PC-3 (cell line): ENCODE measurements at regions not wholly inside any gene's neighbourhood (a gene's known extent, or its start where the extent isn't known, plus 50 kb on each side); places are given as distances from the start of the nearest gene placed in this dataset.

Experiments
- ATAC-seq: fragments of 200-7000 bp; cut with Tn5 transposase; 2 replicates; pipeline ENCODE4 v1.9.1; 2020; ENCODE audit warnings: mild to moderate bottlenecking, moderate library complexity
- BruUV-seq: library from RNA; stranded (reverse); fragments of 400-500 nt; replicated peaks from 2 replicates; lab custom pipeline; 2021; lab: Mats Ljungman, UMichigan
- CTCF ChIA-PET: fragments of 300-600 bp; sonication (Branson Sonifier 250); formaldehyde crosslinking; loops from one replicate; lab custom pipeline; 2022; ENCODE audit warnings: antibody characterized with exemption; lab: Charles Lee
- POLR2A ChIA-PET: fragments of 300-600 bp; sonication (Branson Sonifier 250); formaldehyde crosslinking; loops from one replicate; lab custom pipeline; 2022; ENCODE audit warnings: antibody characterized with exemption; ENCODE audit not compliant: unreplicated experiment; lab: Charles Lee
- DNase-seq: peaks from one replicate; pipeline ENCODE4 v3.0.0-alpha.2; 2015
- H2AFZ ChIP-seq: fragments of 300-600 bp; sonication (generic); 2 replicates; pipeline ENCODE4 v1.6.0; 2016; ENCODE audit warnings: antibody characterized with exemption, low read length
- H3F3A ChIP-seq: fragments of 300-600 bp; sonication (generic); one replicate; pipeline ENCODE4 v1.6.0; 2017; ENCODE audit warnings: antibody characterized with exemption, low read length, control low read depth, mild to moderate bottlenecking; ENCODE audit not compliant: unreplicated experiment
- H3K27ac ChIP-seq: fragments of 300-600 bp; sonication (generic); 2 replicates; pipeline ENCODE4 v1.5.1; 2016; ENCODE audit warnings: mild to moderate bottlenecking, low read length
- H3K27me3 ChIP-seq: fragments of 300-600 bp; sonication (generic); 2 replicates; pipeline ENCODE4 v1.6.1; 2016; ENCODE audit warnings: low read length, mixed read lengths
- H3K36me3 ChIP-seq: fragments of 300-600 bp; sonication (generic); 2 replicates; pipeline ENCODE4 v1.6.1; 2016; ENCODE audit warnings: low read depth, mixed run types, low read length, mixed read lengths
- H3K4me1 ChIP-seq: fragments of 300-600 bp; sonication (generic); 2 replicates; pipeline ENCODE4 v1.5.1; 2016; ENCODE audit warnings: low read length; ENCODE audit not compliant: insufficient read depth
- H3K4me2 ChIP-seq: fragments of 300-600 bp; sonication (generic); 2 replicates; pipeline ENCODE4 v1.6.0; 2016; ENCODE audit warnings: low read length
- H3K4me3 ChIP-seq: fragments of 300-600 bp; sonication (generic); 2 replicates; pipeline ENCODE4 v1.5.1; 2016; ENCODE audit warnings: mild to moderate bottlenecking, low read length, mixed read lengths
- H3K79me2 ChIP-seq: fragments of 300-600 bp; sonication (generic); 2 replicates; pipeline ENCODE4 v1.6.1; 2017; ENCODE audit warnings: low read length, mixed read lengths
- H3K9ac ChIP-seq: fragments of 300-600 bp; sonication (generic); 2 replicates; pipeline ENCODE4 v1.6.0; 2016; ENCODE audit warnings: mild to moderate bottlenecking, low read length
- H3K9me2 ChIP-seq: fragments of 300-600 bp; sonication (generic); replicated peaks from 2 replicates; pipeline ENCODE4 v1.6.1; 2016; ENCODE audit warnings: mixed run types, low read length, mixed read lengths
- H3K9me3 ChIP-seq: fragments of 300-600 bp; sonication (generic); 2 replicates; pipeline ENCODE4 v1.6.1; 2016; ENCODE audit warnings: low read length, mixed read lengths
- H4K20me1 ChIP-seq: fragments of 300-600 bp; sonication (generic); 2 replicates; pipeline ENCODE4 v1.6.1; 2016; ENCODE audit warnings: low read length, mixed read lengths
- EZH2 ChIP-seq: fragments of 300-600 bp; sonication (generic); IDR thresholded peaks from one replicate; pipeline ENCODE4 v1.6.1; 2017; ENCODE audit warnings: antibody characterized with exemption, mild to moderate bottlenecking, low read length; ENCODE audit not compliant: unreplicated experiment
- EZH2phosphoT487 ChIP-seq: fragments of 300-600 bp; sonication (generic); IDR thresholded peaks from 2 replicates; pipeline ENCODE4 v1.6.1; 2018; ENCODE audit warnings: mild to moderate bottlenecking, antibody characterized with exemption, low read length, borderline replicate concordance
- intact Hi-C: fragments of 100-400 bp; cut with micrococcal nuclease; formaldehyde crosslinking; loops from 2 replicates; pipeline ENCODE4 v1.9.0; 2023
- TF ChIP-seq, protein P1 (sequence below): fragments of 300-600 bp; sonication (generic); conservative IDR thresholded peaks from 2 replicates; pipeline ENCODE4 v1.5.1; 2017; ENCODE audit warnings: antibody characterized with exemption, low read depth, mild to moderate bottlenecking, low read length

DNA sequence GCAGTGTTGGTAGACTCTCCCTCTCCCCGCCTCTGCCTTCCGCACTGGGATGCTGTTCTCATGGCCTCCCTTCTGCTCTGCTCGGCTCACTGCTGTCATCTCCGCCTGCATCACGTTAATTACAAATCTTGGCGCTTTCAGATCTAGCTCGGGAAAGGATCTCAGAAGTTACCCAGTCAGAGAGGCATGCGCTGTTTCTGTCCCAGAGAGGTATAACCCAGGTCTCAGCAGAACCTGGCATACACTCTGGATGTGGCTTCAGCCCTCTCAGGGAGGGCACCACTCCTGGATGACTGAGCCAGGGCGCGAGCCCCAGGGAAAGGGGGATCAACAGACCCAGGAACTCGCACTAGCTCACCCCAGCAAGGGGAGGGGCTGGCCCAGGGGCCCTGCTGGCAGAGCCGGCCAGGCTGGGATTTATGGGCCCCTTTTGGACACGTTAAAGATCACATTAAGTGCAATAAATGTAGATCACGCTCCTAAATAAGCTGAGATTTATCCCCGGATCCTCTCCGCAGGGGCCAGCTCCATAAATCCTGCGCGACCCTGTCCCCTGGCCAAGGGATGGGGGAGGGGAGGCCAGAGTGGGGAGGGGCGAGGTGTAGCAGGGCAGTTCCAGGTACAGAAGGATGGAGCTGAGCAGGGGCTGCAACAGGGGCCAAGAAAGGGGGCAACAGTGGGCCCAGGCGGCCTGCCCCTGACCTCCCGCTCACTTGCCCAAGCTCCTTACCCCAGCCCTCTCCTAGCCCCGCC lies 101.3 kb upstream of the ZBTB40 start:
- ATAC-seq: no peak
- intact Hi-C loops: no loop called here
- no peaks in the 10 kb centered on the region for H3K36me3 ChIP-seq
- H4K20me1 ChIP-seq: no peaks in the 10 kb centered on the region
- no peaks in the 10 kb centered on the region for H3K9me2 ChIP-seq
- peaks cover 26% of the 10 kb centered on the region for H3K27me3 ChIP-seq
- H3K9ac ChIP-seq: no peak overlapping the region
- TF ChIP-seq, protein P1, sequence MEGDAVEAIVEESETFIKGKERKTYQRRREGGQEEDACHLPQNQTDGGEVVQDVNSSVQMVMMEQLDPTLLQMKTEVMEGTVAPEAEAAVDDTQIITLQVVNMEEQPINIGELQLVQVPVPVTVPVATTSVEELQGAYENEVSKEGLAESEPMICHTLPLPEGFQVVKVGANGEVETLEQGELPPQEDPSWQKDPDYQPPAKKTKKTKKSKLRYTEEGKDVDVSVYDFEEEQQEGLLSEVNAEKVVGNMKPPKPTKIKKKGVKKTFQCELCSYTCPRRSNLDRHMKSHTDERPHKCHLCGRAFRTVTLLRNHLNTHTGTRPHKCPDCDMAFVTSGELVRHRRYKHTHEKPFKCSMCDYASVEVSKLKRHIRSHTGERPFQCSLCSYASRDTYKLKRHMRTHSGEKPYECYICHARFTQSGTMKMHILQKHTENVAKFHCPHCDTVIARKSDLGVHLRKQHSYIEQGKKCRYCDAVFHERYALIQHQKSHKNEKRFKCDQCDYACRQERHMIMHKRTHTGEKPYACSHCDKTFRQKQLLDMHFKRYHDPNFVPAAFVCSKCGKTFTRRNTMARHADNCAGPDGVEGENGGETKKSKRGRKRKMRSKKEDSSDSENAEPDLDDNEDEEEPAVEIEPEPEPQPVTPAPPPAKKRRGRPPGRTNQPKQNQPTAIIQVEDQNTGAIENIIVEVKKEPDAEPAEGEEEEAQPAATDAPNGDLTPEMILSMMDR: no peak
- TF ChIP-seq EZH2phosphoT487: no peak
- no peak for TF ChIP-seq EZH2
- H3K4me2 ChIP-seq: peak overlapping the region; percentile 3; the same call in 1 of the 2 replicates
- ChIA-PET POLR2A (no interaction called here), CTCF (no interaction called here)
- DNase-seq: no peak
- no peaks in the 10 kb centered on the region for H3K79me2 ChIP-seq
- H3K4me3 ChIP-seq: no peak overlapping the region
- H3F3A ChIP-seq: no peaks in the 10 kb centered on the region
- no peaks in the 10 kb centered on the region for H3K9me3 ChIP-seq
- no peak overlapping the region for H2AFZ ChIP-seq
- BruUV-seq: no TSS peak
- H3K4me1 ChIP-seq: peaks cover 24% of the 10 kb centered on the region
- no peak overlapping the region for H3K27ac ChIP-seq

DNA sequence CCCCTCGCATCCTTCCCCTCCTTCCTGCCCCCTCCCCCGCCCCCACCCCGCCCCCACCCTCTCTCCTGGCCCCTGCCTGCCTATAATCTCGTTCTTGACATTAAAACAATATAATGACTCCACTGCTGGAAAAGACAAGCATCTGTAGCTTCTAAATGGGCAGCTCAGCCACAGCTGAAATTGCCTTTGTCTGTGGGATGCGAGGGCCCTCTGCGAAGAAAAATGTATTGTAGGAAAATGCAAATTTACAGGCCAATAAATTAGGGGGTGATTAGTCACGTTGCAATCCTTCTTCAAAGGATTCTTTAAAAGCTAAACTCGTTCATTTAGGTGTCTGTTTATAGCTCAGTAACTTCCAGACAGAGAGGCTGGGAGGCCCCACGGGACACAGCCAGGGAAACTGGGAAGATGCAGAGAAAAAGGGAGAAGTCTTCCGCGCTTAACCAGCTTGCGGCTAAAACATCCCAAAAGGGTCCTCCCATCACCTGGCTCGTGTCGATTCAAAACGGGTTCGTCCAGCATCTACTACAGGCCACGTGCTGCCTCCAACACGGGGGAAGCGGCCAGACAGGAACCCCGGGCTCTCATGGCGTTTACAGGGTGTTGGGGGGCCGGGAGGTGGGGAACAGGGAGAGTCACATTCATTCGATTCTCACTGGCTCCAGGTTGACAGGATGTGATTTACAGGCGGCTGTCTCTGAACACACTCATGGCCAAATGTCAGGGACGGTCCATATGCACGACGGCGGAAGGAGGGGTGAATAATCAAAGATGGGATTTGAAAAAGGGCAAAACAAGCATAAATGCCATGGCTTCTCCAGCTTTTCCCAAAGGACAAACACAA lies 100.5 kb upstream of the ZBTB40 start:
- no peaks in the 10 kb centered on the region for H4K20me1 ChIP-seq
- intact Hi-C loops: no loop called here
- H3K79me2 ChIP-seq: no peaks in the 10 kb centered on the region
- H3K27me3 ChIP-seq: peaks cover 26% of the 10 kb centered on the region
- H3K9me2 ChIP-seq: no peaks in the 10 kb centered on the region
- DNase-seq (no peak), ATAC-seq (no peak)
- H2AFZ ChIP-seq: no peak overlapping the region
- ChIA-PET CTCF (no interaction called here), POLR2A (no interaction called here)
- H3F3A ChIP-seq: no peaks in the 10 kb centered on the region
- TF ChIP-seq, protein P1: no peak
- TF ChIP-seq EZH2phosphoT487: no peak
- no peak for TF ChIP-seq EZH2
- H3K9me3 ChIP-seq: no peaks in the 10 kb centered on the region
- H3K4me1 ChIP-seq: peaks cover 24% of the 10 kb centered on the region
- no TSS peak for BruUV-seq
- no peak overlapping the region for H3K4me3 ChIP-seq
- no peak overlapping the region for H3K4me2 ChIP-seq
- no peaks in the 10 kb centered on the region for H3K36me3 ChIP-seq
- no peak overlapping the region for H3K9ac ChIP-seq
- no peak overlapping the region for H3K27ac ChIP-seq

DNA sequence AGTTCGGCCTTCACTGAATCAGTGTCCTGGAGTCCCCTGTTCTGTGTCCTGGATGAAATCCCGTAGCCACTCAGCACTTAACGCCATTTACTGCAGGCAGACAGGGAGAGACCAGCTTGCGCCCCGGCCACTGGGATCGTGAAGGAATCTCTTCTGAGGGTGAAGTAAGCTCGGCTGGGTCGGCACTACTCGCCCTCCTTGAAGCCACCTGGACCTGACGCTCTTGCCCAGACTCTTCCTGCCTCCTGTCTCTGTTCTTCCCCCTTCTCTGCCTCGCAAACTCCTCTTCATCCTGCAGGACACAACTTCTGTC lies 99.9 kb upstream of the ZBTB40 start:
- Histone ChIP-seq H3K27me3 (peaks cover 26% of the 10 kb centered on the region), H3K27ac (no peak overlapping the region), H3K36me3 (no peaks in the 10 kb centered on the region), H3F3A (no peaks in the 10 kb centered on the region), H2AFZ (no peak overlapping the region), H3K4me2 (no peak overlapping the region), H3K4me3 (no peak overlapping the region), H3K79me2 (no peaks in the 10 kb centered on the region), H3K9me2 (no peaks in the 10 kb centered on the region), H3K4me1 (peaks cover 24% of the 10 kb centered on the region), H3K9ac (no peak overlapping the region), H4K20me1 (no peaks in the 10 kb centered on the region), H3K9me3 (no peaks in the 10 kb centered on the region)
- no TSS peak for BruUV-seq
- TF ChIP-seq EZH2 (no peak), EZH2phosphoT487 (no peak)
- TF ChIP-seq, protein P1: no peak
- intact Hi-C loops: no loop called here
- ChIA-PET POLR2A (no interaction called here), CTCF (no interaction called here)
- no peak for ATAC-seq
- DNase-seq: no peak
